ENCODE measurements at regions not wholly inside any gene's neighbourhood (a gene's known extent, or its start where the extent isn't known, plus 50 kb on each side); places are given as distances from the start of the nearest gene placed in this dataset.

- H3K4me3 ChIP-seq (ENCODE audit: control insufficient read depth, low read depth, low read length), result no peak overlapping the region
- no peak for DNase-seq (ENCODE audit: low read depth)
- TF ChIP-seq CTCF (conservative IDR thresholded peaks at IDR 0.05; ENCODE audit: control insufficient read depth, insufficient read depth, low read depth, low read length), result no peak
These were observed 103.8 kb upstream of the OSR1 start for GRCh38 chr2:19462256-19462645.

GRCh38 chr2:19461504-19462255 is 103.3 kb upstream of the OSR1 start:
- peak; percentile 6 for DNase-seq (ENCODE audit: low read depth)
- TF ChIP-seq CTCF (conservative IDR thresholded peaks at IDR 0.05; ENCODE audit: control insufficient read depth, insufficient read depth, low read depth, low read length), result no peak
- H3K4me3 ChIP-seq (ENCODE audit: control insufficient read depth, low read depth, low read length), result no peak overlapping the region

DNA sequence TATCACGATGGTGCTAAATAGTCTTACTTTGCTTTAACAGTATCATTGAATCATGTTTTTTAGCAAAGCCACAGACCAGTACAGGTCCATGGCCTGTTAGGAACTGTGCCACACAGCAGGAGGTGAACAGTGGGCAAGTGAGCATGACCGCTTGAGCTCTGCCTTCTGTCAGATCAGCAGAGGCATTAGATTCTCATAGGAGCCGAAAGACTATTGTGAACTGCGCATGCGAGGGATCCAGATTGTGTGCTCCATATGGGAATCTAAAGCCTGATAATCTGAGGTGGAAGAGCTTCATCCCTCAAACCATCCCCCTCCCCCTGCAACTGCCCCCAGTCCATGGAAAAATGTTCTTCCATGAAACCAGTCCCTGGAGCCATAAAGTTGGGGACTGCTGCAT is 102.3 kb upstream of the OSR1 start:
- no peak for TF ChIP-seq CTCF (conservative IDR thresholded peaks at IDR 0.05; ENCODE audit: control insufficient read depth, insufficient read depth, low read depth, low read length)
- DNase-seq (ENCODE audit: low read depth), result no peak
- H3K4me3 ChIP-seq (ENCODE audit: control insufficient read depth, low read depth, low read length), result no peak overlapping the region

DNA sequence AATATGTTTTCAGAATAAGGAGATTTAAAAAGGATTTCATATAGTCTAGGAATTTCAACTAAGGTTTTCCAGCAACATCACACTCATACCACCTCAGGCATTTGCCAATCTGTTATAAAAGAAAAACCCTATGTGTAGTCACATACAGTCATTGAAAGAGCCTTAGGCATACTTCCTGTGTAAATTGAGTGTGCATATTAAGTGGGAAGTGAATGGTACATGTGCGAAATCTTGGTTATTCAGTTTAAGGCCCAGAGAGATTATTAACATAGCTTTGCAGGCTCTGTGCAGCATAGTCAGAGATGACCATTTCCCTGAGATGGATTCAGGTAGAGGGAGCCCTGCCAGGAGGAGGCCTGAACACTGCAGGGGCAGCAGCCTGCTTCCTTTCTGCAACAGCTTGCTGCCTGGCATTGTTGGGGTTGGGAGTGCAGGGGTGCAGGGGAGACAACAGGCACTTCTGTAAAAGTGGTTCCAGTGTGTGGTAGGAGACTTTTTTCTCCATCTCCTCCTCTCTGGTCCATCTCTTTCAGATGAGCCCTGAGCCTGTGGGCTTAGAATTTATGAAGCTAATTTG is 100.1 kb upstream of the OSR1 start:
- DNase-seq (ENCODE audit: low read depth), result no peak
- no peak for TF ChIP-seq CTCF (conservative IDR thresholded peaks at IDR 0.05; ENCODE audit: control insufficient read depth, insufficient read depth, low read depth, low read length)
- H3K4me3 ChIP-seq (ENCODE audit: control insufficient read depth, low read depth, low read length), result no peak overlapping the region

- TF ChIP-seq CTCF (conservative IDR thresholded peaks at IDR 0.05; ENCODE audit: control insufficient read depth, insufficient read depth, low read depth, low read length), result no peak
- no peak overlapping the region for H3K4me3 ChIP-seq (ENCODE audit: control insufficient read depth, low read depth, low read length)
- no peak for DNase-seq (ENCODE audit: low read depth)
These were observed 99.4 kb upstream of the OSR1 start for GRCh38 chr2:19457809-19458208.

DNA sequence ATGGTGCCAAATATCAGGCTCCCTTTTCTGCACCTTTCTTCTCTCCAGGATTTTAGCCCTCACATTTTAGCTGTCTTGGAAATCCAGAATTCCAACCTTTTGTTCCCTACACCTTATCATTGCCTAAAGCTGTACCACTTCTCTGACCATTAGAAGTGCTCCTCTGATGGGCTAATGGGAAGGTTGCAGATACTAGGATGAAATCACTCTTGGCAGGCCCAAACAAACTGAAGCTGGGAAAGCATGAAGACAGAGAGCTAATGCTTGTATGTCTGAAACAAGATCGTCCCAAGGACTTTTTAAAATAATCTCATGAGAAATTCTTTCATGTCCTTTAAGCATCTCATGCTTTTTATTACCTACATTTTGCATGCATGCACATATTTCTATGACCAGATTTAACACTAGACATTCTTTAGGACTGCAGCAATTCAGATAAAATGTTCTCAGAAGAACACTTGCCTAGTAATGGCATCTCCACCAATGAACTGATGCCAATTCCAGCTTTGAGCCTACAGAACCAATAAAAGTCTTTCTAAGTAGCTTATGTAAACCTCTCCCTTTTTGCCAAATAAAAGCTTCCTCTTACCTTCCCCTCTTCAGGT is 98.4 kb upstream of the OSR1 start:
- no peak for DNase-seq (ENCODE audit: low read depth)
- no peak overlapping the region for H3K4me3 ChIP-seq (ENCODE audit: control insufficient read depth, low read depth, low read length)
- TF ChIP-seq CTCF (conservative IDR thresholded peaks at IDR 0.05; ENCODE audit: control insufficient read depth, insufficient read depth, low read depth, low read length), result no peak
